ENCODE measurements at regions not wholly inside any gene's neighbourhood (a gene's known extent, or its start where the extent isn't known, plus 50 kb on each side); places are given as distances from the start of the nearest gene placed in this dataset.
"Not testable (repeated sequence)": the region's sequence is repeated elsewhere in the genome, so short reads cannot be mapped to it uniquely, and the experiment has no call there.

GRCh38 chr12:105481392-105482300, 151.2 kb downstream of the C12orf75 start:
- no peak for DNase-seq

DNA sequence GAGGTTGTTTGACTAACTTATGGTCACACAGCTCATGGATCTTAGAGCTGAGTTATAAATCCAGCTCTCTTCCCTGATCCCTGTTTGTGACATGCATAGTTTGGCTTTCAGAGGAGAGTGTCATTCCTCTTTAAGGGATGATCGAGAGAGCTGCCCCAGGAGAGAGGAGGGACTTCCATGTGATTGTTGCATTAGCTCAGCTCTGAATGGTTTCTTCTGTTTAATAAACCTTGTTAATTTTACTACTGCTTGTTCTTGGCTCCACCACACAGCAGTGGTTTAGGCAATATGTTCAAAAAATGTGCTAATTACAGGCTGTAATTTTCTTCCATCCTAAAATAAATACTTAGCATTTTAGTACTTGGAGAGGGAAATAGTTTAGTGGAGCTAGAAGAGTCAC, 152.5 kb downstream of the C12orf75 start:
- no peak for DNase-seq

GRCh38 chr12:105483691-105484090, 153.2 kb downstream of the C12orf75 start:
- DNase-seq: no peak

- DNase-seq: no peak
Observed at GRCh38 chr12:105485321-105485910, 154.9 kb downstream of the C12orf75 start.

GRCh38 chr12:105485921-105486320, 155.4 kb downstream of the C12orf75 start:
- DNase-seq: no peak

DNA sequence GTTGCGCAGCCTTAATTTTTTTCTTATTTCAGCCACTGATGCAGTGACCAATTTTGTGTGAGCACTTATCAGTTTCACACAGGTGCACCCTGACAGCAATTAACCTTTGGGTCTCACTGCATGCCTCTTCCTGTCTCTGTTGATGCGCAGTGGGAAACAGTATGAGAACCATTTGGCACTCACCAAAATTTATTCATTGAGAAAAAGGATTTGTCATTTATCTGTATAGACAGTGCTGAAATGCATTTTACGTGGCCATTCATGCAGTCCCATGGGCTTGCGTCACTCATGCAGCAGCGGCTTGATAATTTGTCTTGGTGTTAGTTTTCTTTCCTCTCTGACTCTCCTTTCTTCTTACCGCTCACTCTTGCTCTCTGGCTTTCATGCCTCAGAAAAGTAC, 157.5 kb downstream of the C12orf75 start:
- no peak for DNase-seq

DNA sequence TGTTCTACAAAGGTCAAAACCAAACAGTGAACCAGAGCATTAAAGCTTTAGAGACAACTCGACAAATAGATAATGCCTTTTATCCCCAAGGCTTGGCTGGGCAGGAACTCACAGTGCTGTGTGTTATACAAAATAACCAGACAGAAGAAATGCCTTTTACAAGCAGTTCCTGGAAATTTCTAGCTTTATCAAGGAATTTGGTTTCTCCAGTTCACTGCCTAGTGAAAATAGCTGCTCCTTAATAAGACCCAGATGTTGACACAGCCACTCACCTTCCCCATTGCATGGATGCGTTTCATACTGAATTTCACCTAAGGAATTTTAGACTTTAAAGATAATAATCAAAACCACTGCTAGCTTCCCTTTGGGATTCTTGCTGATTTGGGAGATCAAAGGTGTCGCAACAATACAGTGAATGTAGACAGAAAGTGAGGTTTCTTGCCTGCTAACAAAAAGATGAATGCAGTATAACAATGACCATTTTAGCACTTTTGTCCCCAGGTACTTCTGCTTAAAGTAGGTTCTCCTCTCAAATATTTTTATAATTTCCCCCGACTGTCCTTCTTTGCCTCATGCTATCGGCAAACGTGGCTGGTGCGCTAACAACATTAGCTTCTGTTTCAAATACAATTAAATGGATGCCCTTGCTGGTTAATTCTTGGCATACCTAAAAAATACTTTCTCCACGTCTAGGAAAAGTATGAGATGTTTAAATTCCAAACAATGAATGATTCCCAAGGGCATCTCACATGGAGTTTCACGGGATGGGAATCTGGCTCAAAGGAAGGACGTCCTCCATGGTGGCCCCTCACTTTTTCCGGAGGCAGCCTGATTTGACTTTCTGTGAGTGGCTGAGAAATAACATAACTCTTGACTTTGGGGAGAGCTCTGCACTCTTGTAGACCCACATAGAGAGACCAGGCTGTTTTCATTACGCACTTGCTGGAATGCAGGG, 162.4 kb downstream of the C12orf75 start:
- no peak for DNase-seq

GRCh38 chr12:105499205-105499604, 168.7 kb downstream of the C12orf75 start:
- no peak for DNase-seq

DNA sequence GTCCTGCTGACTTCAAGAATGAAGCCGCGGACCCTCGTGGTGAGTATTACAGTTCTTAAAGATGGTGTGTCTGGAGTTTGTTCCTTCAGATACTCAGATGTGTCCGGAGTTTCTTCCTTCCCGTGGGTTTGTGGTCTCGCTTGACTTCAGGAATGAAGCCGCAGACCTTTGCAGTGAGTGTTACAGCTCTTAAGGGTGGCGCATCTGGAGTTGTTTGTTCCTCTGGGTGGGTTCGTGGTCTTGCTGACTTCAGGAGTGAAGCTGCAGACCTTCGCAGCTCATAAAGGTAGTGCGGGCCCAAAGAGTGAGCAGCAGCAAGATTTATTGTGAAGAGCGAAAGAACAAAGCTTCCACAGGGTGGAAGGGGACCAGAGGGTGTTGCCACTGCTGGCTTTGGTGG, 170.2 kb downstream of the C12orf75 start:
- not testable (repeated sequence) for DNase-seq

GRCh38 chr12:105502426-105502930, 172.0 kb downstream of the C12orf75 start:
- no peak for DNase-seq

GRCh38 chr12:105503619-105504018, 173.1 kb downstream of the C12orf75 start:
- no peak for DNase-seq

GRCh38 chr12:105504286-105504685, 173.8 kb downstream of the C12orf75 start:
- no peak for DNase-seq

DNA sequence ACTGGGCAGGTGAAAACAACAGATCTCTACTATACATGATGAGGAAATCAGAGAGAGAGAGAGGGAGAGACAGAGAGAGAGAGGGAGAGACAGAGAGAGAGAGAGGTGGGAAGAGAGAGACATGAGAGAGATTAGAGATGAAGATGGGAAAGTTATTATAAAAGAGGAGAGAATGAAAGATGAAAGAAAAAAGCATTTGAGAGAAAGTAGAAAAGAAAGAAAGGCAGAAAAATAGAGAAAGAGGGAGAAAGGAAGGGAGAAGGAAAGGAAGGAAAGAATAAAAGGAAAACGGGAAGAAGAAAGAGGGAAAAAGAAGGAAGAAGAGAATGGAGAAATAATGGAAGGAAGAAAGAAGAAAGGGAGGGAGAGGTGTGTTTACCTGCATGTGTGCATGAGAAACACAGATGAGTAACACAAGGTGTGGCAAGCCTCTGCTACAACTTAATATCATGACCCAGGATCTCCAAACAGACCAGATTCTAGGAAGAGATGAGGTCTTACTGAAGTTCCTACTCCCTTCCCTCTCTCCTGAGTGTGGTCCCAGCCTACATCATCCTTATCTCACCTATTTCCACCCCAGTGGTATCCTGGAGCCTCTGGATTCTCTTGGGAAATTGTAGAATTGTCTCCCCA, 176.3 kb downstream of the C12orf75 start:
- no peak for DNase-seq

- DNase-seq: no peak
Observed at GRCh38 chr12:105507311-105508038, 177.0 kb downstream of the C12orf75 start.

DNA sequence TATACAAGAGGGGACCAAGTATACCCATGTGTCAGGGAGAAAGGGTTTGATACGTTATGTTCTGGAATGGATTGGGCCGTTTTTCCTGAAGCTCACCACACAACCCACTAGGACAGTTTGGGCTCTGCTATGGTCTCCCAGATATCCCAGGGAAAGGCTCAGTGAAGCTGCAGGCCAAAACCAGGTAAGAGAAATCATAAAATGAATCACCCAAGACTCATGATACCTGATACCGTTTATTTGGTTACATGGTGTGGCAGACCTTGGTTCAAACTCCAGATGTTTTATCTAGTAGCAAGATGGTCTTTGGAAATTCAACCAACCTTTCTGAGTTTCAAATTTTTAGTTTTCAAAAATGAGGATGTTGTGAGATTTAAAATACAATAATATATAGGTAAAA, 177.6 kb downstream of the C12orf75 start:
- DNase-seq: no peak

DNA sequence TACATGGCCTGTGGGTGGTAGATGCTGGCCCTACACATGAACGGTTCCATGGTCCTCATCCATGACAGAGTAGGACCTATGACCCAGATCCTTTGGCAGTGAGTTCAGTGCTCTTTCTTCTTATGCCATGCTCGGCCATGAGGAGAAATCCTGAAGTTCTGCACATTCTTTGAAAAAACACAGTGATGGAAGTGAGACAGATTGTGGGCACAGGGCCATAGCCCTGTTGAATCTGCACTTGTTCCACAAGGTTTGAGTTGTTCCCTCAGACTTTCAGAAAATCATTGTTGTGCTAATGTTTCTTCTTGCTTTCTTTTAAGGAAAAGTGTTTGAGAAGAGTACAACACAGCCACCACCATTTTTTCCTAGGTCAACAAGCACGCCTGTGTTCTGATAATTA, 180.0 kb downstream of the C12orf75 start:
- DNase-seq: no peak

DNA sequence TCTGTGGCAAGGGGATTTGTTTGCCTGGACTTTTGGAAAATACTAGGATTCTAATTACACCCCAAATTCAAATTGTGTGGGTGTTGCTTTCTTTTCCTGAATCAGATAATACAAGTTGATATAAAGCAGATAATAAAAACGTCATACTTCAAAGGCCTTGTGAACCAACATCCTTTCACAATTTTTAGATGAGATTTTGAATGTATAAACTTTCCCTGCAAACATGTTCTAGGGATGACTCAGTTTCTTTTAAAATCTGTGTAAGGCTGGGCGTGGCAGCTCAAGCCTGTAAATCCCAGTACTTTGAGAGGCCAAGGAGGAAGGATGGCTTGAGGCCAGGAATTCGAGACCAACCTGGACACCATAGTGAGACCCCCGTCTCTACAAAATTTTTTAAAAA, 182.4 kb downstream of the C12orf75 start:
- DNase-seq: not testable (repeated sequence)

GRCh38 chr12:105522166-105522825, 191.8 kb downstream of the C12orf75 start:
- DNase-seq: no peak

- peak; percentile 52 for DNase-seq
Observed at GRCh38 chr12:105523164-105524057, 192.9 kb downstream of the C12orf75 start.

DNA sequence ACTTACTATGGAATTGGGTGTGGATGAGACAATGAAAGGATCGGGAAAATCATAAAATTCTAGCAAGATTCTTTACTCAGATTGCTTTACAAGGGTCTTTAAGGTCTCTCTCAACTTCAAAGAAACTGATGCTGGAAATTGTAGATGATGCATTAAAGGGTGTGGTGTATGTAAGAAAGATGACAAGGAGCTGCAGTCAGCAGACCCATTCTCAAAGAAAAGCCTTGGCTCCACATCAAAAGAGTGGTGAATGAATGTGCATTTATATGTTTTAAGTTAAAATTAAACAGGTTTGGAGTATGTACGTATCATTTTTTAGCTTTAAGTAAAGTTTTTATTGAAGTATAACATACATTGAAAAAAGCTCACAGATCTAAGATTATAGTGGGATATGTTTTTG, 194.5 kb downstream of the C12orf75 start:
- no peak for DNase-seq

Data from right kidney (tissue), 1 donor.